Hepatocyte (in vitro differentiated cells): ENCODE measurements at regions not wholly inside any gene's neighbourhood (a gene's known extent, or its start where the extent isn't known, plus 50 kb on each side); places are given as distances from the start of the nearest gene placed in this dataset.
"Not testable (repeated sequence)": the region's sequence is repeated elsewhere in the genome, so short reads cannot be mapped to it uniquely, and the experiment has no call there.

Experiments
- DNase-seq: peaks from one replicate; pipeline ENCODE4 v3.0.0-alpha.2; 2016; ENCODE audit warnings: low spot score
- H2AFZ ChIP-seq: fragments of 200-600 bp; sonication (generic); 2 replicates; pipeline ENCODE4 v1.6.0; 2016; ENCODE audit warnings: antibody characterized with exemption, mild to moderate bottlenecking
- H3K27ac ChIP-seq: fragments of 200-600 bp; sonication (generic); 2 replicates; pipeline ENCODE4 v1.5.1; 2016; ENCODE audit warnings: mild to moderate bottlenecking
- H3K27me3 ChIP-seq: fragments of 200-600 bp; sonication (generic); 2 replicates; pipeline ENCODE4 v1.6.1; 2016
- H3K36me3 ChIP-seq: fragments of 200-600 bp; sonication (generic); replicated peaks from 2 replicates; pipeline ENCODE4 v1.5.1; 2016; ENCODE audit warnings: low read depth; ENCODE audit not compliant: insufficient read depth
- H3K4me1 ChIP-seq: fragments of 200-600 bp; sonication (generic); 2 replicates; pipeline ENCODE4 v1.5.1; 2016; ENCODE audit warnings: mild to moderate bottlenecking, moderate library complexity; ENCODE audit not compliant: insufficient read depth
- H3K4me2 ChIP-seq: fragments of 200-600 bp; sonication (generic); 2 replicates; pipeline ENCODE4 v1.6.0; 2016
- H3K4me3 ChIP-seq: fragments of 200-600 bp; sonication (generic); 2 replicates; pipeline ENCODE4 v1.5.1; 2016; ENCODE audit warnings: mild to moderate bottlenecking
- H3K79me2 ChIP-seq: fragments of 200-600 bp; sonication (generic); 2 replicates; pipeline ENCODE4 v1.6.0; 2017; ENCODE audit warnings: mild to moderate bottlenecking
- H3K9me2 ChIP-seq: fragments of 200-600 bp; sonication (generic); replicated peaks from 2 replicates; pipeline ENCODE4 v1.6.0; 2017; ENCODE audit warnings: mild to moderate bottlenecking; ENCODE audit not compliant: insufficient read depth
- H3K9me3 ChIP-seq: fragments of 200-600 bp; sonication (generic); 2 replicates; pipeline ENCODE4 v1.5.1; 2016; ENCODE audit warnings: low read depth, mild to moderate bottlenecking
- H4K20me1 ChIP-seq: fragments of 200-600 bp; sonication (generic); 2 replicates; pipeline ENCODE4 v1.6.0; 2016; ENCODE audit warnings: mild to moderate bottlenecking; ENCODE audit not compliant: insufficient read depth, poor library complexity, severe bottlenecking
- EZH2 ChIP-seq: fragments of 200-600 bp; sonication (generic); IDR thresholded peaks from 2 replicates; pipeline ENCODE4 v1.6.1; 2016; ENCODE audit warnings: antibody characterized with exemption, mild to moderate bottlenecking, borderline replicate concordance
- EZH2phosphoT487 ChIP-seq: fragments of 200-600 bp; sonication (generic); IDR thresholded peaks from one replicate; pipeline ENCODE4 v1.6.1; 2018; ENCODE audit warnings: antibody characterized with exemption, mild to moderate bottlenecking, low read depth, moderate library complexity; ENCODE audit not compliant: unreplicated experiment, severe bottlenecking
- WGBS: methylation state at CpG from one replicate; pipeline ENCODE4 v1.1.6; 2016; ENCODE audit warnings: low lambda C conversion rate; ENCODE audit errors: missing lambda C conversion rate; 5-methylcytosine and 5-hydroxymethylcytosine counted together
- TF ChIP-seq, protein P1 (sequence below): fragments of 200-600 bp; sonication (generic); IDR thresholded peaks from 2 replicates; pipeline ENCODE4 v1.5.1; 2016; ENCODE audit warnings: antibody characterized with exemption, mild to moderate bottlenecking; ENCODE audit not compliant: poor library complexity

- H2AFZ ChIP-seq: no peak overlapping the region
- no peaks in the 10 kb centered on the region for H3K9me3 ChIP-seq
- no peak overlapping the region for H3K27ac ChIP-seq
- H4K20me1 ChIP-seq: no peaks in the 10 kb centered on the region
- WGBS: 72% methylated on average over 4 of the region's 4 CpGs
- H3K79me2 ChIP-seq: no peaks in the 10 kb centered on the region
- H3K36me3 ChIP-seq: no peaks in the 10 kb centered on the region
- DNase-seq: no peak
- H3K9me2 ChIP-seq: no peaks in the 10 kb centered on the region
- no peaks in the 10 kb centered on the region for H3K27me3 ChIP-seq
- H3K4me1 ChIP-seq: no peaks in the 10 kb centered on the region
- no peak overlapping the region for H3K4me3 ChIP-seq
- TF ChIP-seq EZH2phosphoT487 (no peak), EZH2 (no peak)
- TF ChIP-seq, protein P1, sequence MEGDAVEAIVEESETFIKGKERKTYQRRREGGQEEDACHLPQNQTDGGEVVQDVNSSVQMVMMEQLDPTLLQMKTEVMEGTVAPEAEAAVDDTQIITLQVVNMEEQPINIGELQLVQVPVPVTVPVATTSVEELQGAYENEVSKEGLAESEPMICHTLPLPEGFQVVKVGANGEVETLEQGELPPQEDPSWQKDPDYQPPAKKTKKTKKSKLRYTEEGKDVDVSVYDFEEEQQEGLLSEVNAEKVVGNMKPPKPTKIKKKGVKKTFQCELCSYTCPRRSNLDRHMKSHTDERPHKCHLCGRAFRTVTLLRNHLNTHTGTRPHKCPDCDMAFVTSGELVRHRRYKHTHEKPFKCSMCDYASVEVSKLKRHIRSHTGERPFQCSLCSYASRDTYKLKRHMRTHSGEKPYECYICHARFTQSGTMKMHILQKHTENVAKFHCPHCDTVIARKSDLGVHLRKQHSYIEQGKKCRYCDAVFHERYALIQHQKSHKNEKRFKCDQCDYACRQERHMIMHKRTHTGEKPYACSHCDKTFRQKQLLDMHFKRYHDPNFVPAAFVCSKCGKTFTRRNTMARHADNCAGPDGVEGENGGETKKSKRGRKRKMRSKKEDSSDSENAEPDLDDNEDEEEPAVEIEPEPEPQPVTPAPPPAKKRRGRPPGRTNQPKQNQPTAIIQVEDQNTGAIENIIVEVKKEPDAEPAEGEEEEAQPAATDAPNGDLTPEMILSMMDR: no peak
- H3K4me2 ChIP-seq: no peak overlapping the region
Observed at GRCh38 chr3:6421666-6422445, 439.1 kb upstream of the GRM7 start.

DNA sequence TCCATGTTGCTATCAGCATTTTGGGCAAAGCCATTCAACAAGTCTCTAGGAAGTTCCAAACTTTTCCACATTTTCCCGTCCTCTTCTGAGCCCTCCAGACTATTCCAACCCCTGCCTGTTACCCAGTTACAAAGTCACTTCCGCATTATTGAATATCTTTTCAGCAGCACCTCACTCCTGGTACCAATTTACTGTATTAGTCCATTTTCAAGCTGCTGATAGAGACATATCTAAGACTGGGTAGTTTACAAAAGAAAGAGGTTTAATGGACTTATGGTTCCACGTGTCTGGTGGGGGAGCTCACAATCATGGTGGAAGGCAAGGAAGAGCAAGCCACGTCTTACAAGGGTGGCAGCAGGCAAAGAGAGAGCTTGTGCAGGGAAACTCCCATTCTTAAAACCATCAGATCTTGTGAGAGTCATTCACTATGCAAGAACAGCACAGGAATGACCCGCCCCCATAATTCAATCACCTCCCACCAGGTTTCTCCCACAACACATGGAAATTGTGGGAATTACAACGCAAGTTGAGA is 435.6 kb upstream of the GRM7 start:
- TF ChIP-seq, protein P1: no peak
- TF ChIP-seq EZH2 (no peak), EZH2phosphoT487 (no peak)
- H3K79me2 ChIP-seq: no peaks in the 10 kb centered on the region
- H3K4me2 ChIP-seq: no peak overlapping the region
- no peaks in the 10 kb centered on the region for H3K9me2 ChIP-seq
- H3K27me3 ChIP-seq: no peaks in the 10 kb centered on the region
- 89% methylated on average over 6 of the region's 6 CpGs for WGBS
- H3K9me3 ChIP-seq: no peaks in the 10 kb centered on the region
- no peak overlapping the region for H2AFZ ChIP-seq
- no peaks in the 10 kb centered on the region for H4K20me1 ChIP-seq
- H3K4me3 ChIP-seq: no peak overlapping the region
- DNase-seq: no peak
- H3K4me1 ChIP-seq: no peaks in the 10 kb centered on the region
- H3K36me3 ChIP-seq: no peaks in the 10 kb centered on the region
- no peak overlapping the region for H3K27ac ChIP-seq

DNA sequence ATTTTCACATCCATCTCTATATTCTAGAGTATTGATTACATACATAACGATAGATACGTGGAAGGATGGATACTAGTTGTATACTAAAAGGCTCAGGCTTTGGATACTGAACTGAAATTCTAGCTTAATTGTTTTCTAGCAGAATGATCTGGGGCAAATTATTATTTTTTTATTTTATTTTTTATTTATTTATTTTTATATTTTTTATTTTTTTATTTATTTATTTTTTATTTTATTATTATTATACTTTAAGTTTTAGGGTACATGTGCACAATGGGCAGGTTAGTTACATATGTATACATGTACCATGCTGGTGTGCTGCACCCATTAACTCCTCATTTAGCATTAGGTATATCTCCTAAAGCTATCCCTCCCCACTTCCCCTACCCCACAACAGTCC is 432.6 kb upstream of the GRM7 start:
- H3K9me2 ChIP-seq, DNase-seq, H3K79me2 ChIP-seq, H3K27me3 ChIP-seq, H3K4me1 ChIP-seq, H3K36me3 ChIP-seq, H3K27ac ChIP-seq, H3K4me3 ChIP-seq, H2AFZ ChIP-seq, H4K20me1 ChIP-seq, H3K4me2 ChIP-seq, H3K9me3 ChIP-seq: not testable (repeated sequence)
- 99% methylated on average over 2 of the region's 2 CpGs for WGBS

GRCh38 chr3:6435951-6436350 is 425.0 kb upstream of the GRM7 start:
- TF ChIP-seq, protein P1: no peak
- no peak for TF ChIP-seq EZH2
- no peak for TF ChIP-seq EZH2phosphoT487
- Histone ChIP-seq H2AFZ (no peak overlapping the region), H3K27me3 (no peaks in the 10 kb centered on the region), H3K79me2 (no peaks in the 10 kb centered on the region), H3K4me3 (no peak overlapping the region), H3K4me2 (no peak overlapping the region), H3K4me1 (no peaks in the 10 kb centered on the region), H3K27ac (no peak overlapping the region), H3K36me3 (no peaks in the 10 kb centered on the region), H3K9me2 (no peaks in the 10 kb centered on the region), H4K20me1 (no peaks in the 10 kb centered on the region), H3K9me3 (no peaks in the 10 kb centered on the region)
- no peak for DNase-seq
- 97% methylated on average over 1 of the region's 1 CpG for WGBS
